ENCODE measurements at regions not wholly inside any gene's neighbourhood (a gene's known extent, or its start where the extent isn't known, plus 50 kb on each side); places are given as distances from the start of the nearest gene placed in this dataset.

GRCh38 chr3:27960133-27960532, 238.0 kb upstream of the EOMES start:
- no peaks in the 10 kb centered on the region for H3K4me1 ChIP-seq (ENCODE audit: insufficient read depth, low read length)
- H3K27ac Mint-ChIP-seq = no peak overlapping the region

GRCh38 chr3:27963519-27963918, 241.4 kb upstream of the EOMES start:
- CTCF ChIA-PET = no interaction called here
- Mint-ChIP-seq H3K27ac (no peak overlapping the region), H3K4me1 (ENCODE audit: low read depth) (no peaks in the 10 kb centered on the region), H3K27me3 (no peaks in the 10 kb centered on the region), H3K9me3 (peaks cover 1% of the 10 kb centered on the region), H3K36me3 (ENCODE audit: low read depth) (no peaks in the 10 kb centered on the region), H3K4me3 (no peak overlapping the region)
- Histone ChIP-seq H3K27ac (ENCODE audit: low read depth in 1 of 2, low read length in 2 of 2) (no peak overlapping the region), H3K36me3 (ENCODE audit: insufficient read depth, low read length) (no peaks in the 10 kb centered on the region), H3K4me3 (ENCODE audit: low read length) (no peak overlapping the region), H3K4me1 (ENCODE audit: insufficient read depth, low read length) (no peaks in the 10 kb centered on the region), H3K9me3 (ENCODE audit: control insufficient read depth in 1 of 2, insufficient read depth in 1 of 2, low read length in 2 of 2) (no peaks in the 10 kb centered on the region), H3K27me3 (ENCODE audit: control insufficient read depth in 1 of 2, insufficient read depth in 2 of 2, low read length in 2 of 2) (no peaks in the 10 kb centered on the region)
- ATAC-seq (ENCODE audit: poor library complexity) (no peak), DNase-seq (no peak)
- intact Hi-C loops (cut with DNase I, micrococcal nuclease) = no loop called here
- POLR2A ChIA-PET = no interaction called here
- TF ChIP-seq CTCF (IDR thresholded peaks at IDR 0.05) = no peak

More at GRCh38 chr3:27960133-27960532, 238.0 kb upstream of the EOMES start:
- no peak for TF ChIP-seq CTCF (IDR thresholded peaks at IDR 0.05)
- no peaks in the 10 kb centered on the region for H3K4me1 Mint-ChIP-seq (ENCODE audit: low read depth)
- no peak overlapping the region for H3K4me3 Mint-ChIP-seq
- Histone ChIP-seq H3K9me3 (ENCODE audit: control insufficient read depth in 1 of 2, insufficient read depth in 1 of 2, low read length in 2 of 2) (no peaks in the 10 kb centered on the region), H3K4me3 (ENCODE audit: low read length) (no peak overlapping the region), H3K27ac (ENCODE audit: low read depth in 1 of 2, low read length in 2 of 2) (no peak overlapping the region), H3K27me3 (ENCODE audit: control insufficient read depth in 1 of 2, insufficient read depth in 2 of 2, low read length in 2 of 2) (no peaks in the 10 kb centered on the region), H3K36me3 (ENCODE audit: insufficient read depth, low read length) (no peaks in the 10 kb centered on the region)
- DNase-seq (no peak), ATAC-seq (ENCODE audit: poor library complexity) (no peak)
- no peaks in the 10 kb centered on the region for H3K27me3 Mint-ChIP-seq
- POLR2A ChIA-PET = interaction anchor here (1.3 kb wide), 1 partner anchor 78 kb away, joined by 3 read pairs; no protein-coding TSS in a partner anchor
- intact Hi-C loops (cut with DNase I, micrococcal nuclease) = no loop called here
- CTCF ChIA-PET = no interaction called here
- H3K36me3 Mint-ChIP-seq (ENCODE audit: low read depth) = no peaks in the 10 kb centered on the region
- H3K9me3 Mint-ChIP-seq = peaks cover 2% of the 10 kb centered on the region

- no peaks in the 10 kb centered on the region for H3K9me3 Mint-ChIP-seq
- no peak overlapping the region for H3K27ac Mint-ChIP-seq
- TF ChIP-seq CTCF (IDR thresholded peaks at IDR 0.05) = no peak
- Histone ChIP-seq H3K27me3 (ENCODE audit: control insufficient read depth in 1 of 2, insufficient read depth in 2 of 2, low read length in 2 of 2) (no peaks in the 10 kb centered on the region), H3K4me3 (ENCODE audit: low read length) (no peak overlapping the region), H3K4me1 (ENCODE audit: insufficient read depth, low read length) (no peaks in the 10 kb centered on the region), H3K36me3 (ENCODE audit: insufficient read depth, low read length) (no peaks in the 10 kb centered on the region), H3K27ac (ENCODE audit: low read depth in 1 of 2, low read length in 2 of 2) (no peak overlapping the region), H3K9me3 (ENCODE audit: control insufficient read depth in 1 of 2, insufficient read depth in 1 of 2, low read length in 2 of 2) (no peaks in the 10 kb centered on the region)
- no peaks in the 10 kb centered on the region for H3K27me3 Mint-ChIP-seq
- no peaks in the 10 kb centered on the region for H3K4me1 Mint-ChIP-seq (ENCODE audit: low read depth)
- DNase-seq (no peak), ATAC-seq (ENCODE audit: poor library complexity) (no peak)
- intact Hi-C loops (cut with DNase I, micrococcal nuclease) = no loop called here
- H3K4me3 Mint-ChIP-seq = no peak overlapping the region
- H3K36me3 Mint-ChIP-seq (ENCODE audit: low read depth) = no peaks in the 10 kb centered on the region
- CTCF ChIA-PET = interaction anchor here (0.9 kb wide), 1 partner anchor 12 kb away, joined by 4 read pairs; no protein-coding TSS in a partner anchor
- POLR2A ChIA-PET = no interaction called here
Observed at GRCh38 chr3:27971600-27971999, 249.5 kb upstream of the EOMES start.
